ENCODE measurements at regions not wholly inside any gene's neighbourhood (a gene's known extent, or its start where the extent isn't known, plus 50 kb on each side); places are given as distances from the start of the nearest gene placed in this dataset.

DNA sequence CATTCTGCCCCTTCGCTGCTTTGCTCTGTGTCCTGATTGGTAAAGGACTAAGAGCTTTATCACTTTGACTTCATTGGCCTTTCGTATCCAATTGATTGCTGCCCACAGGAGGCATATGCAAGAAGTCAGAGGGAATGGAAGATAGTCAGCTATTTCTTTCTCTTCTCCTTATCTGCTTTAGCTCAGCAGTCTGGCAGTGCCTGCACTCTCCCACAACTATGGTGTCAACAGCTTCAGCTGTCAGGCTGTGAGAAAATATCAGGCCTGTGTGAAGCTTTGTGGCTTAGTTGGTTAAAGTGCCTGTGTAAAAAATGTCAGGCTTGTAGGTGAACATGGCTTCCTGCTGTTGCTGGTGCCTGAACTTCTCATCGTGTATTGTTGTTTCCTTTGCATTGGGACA, 243.0 kb downstream of the PCDH17 start:
- ChIA-PET CTCF (no interaction called here), POLR2A (no interaction called here)
- Mint-ChIP-seq H3K27ac (no peak overlapping the region), H3K9me3 (ENCODE audit: insufficient read depth) (peaks cover 7% of the 10 kb centered on the region), H3K4me1 (no peaks in the 10 kb centered on the region), H3K4me3 (no peak overlapping the region), H3K27me3 (no peaks in the 10 kb centered on the region)
- intact Hi-C loops (cut with micrococcal nuclease), result no loop called here
- H3K4me2 ChIP-seq (replicated peaks; ENCODE audit: low read depth, low read length, poor library complexity, severe bottlenecking), result no peak overlapping the region
- TF ChIP-seq, protein P1, sequence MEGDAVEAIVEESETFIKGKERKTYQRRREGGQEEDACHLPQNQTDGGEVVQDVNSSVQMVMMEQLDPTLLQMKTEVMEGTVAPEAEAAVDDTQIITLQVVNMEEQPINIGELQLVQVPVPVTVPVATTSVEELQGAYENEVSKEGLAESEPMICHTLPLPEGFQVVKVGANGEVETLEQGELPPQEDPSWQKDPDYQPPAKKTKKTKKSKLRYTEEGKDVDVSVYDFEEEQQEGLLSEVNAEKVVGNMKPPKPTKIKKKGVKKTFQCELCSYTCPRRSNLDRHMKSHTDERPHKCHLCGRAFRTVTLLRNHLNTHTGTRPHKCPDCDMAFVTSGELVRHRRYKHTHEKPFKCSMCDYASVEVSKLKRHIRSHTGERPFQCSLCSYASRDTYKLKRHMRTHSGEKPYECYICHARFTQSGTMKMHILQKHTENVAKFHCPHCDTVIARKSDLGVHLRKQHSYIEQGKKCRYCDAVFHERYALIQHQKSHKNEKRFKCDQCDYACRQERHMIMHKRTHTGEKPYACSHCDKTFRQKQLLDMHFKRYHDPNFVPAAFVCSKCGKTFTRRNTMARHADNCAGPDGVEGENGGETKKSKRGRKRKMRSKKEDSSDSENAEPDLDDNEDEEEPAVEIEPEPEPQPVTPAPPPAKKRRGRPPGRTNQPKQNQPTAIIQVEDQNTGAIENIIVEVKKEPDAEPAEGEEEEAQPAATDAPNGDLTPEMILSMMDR (IDR thresholded peaks at IDR 0.05), result no peak
- TF ChIP-seq EZH2 (IDR thresholded peaks at IDR 0.05; ENCODE audit: borderline replicate concordance, insufficient read depth, low read depth, low read length, poor library complexity, severe bottlenecking), result no peak
- no peaks in the 10 kb centered on the region for H3K4me1 ChIP-seq (ENCODE audit: control insufficient read depth in 2 of 2, insufficient read depth in 2 of 2, low read length in 2 of 2)
- H3K27ac ChIP-seq (ENCODE audit: low read length in 2 of 2), result no peak overlapping the region
- DNase-seq, result no peak
- no peak overlapping the region for H3K9ac ChIP-seq (ENCODE audit: low read length)
- no peaks in the 10 kb centered on the region for H3K27me3 ChIP-seq (replicated peaks in 1 of 4; ENCODE audit: control extremely low read depth in 1 of 4, control insufficient read depth in 3 of 4, insufficient read depth in 4 of 4, low read length in 3 of 4)
- H3K79me2 ChIP-seq (ENCODE audit: control insufficient read depth, insufficient read depth, low read length), result no peaks in the 10 kb centered on the region
- no CpG with 5 or more reads among the region's 3 CpGs for whole genome bisulfite sequencing (ENCODE audit: insufficient coverage)
- ATAC-seq (ENCODE audit: low read depth), result no peak
- H3K9me3 ChIP-seq (ENCODE audit: control extremely low read depth in 1 of 3, control insufficient read depth in 2 of 3, insufficient read depth in 1 of 3, low read length in 2 of 3), result no peaks in the 10 kb centered on the region
- H3K36me3 ChIP-seq (replicated peaks in 1 of 2; ENCODE audit: control extremely low read depth in 1 of 2, control insufficient read depth in 1 of 2, extremely low read depth in 1 of 2, insufficient read depth in 2 of 2, low read length in 1 of 2), result no peaks in the 10 kb centered on the region
- H2AFZ ChIP-seq (ENCODE audit: insufficient read depth, low read depth, low read length, poor library complexity, severe bottlenecking), result no peak overlapping the region
- H3K4me3 ChIP-seq (ENCODE audit: control extremely low read depth in 1 of 5, extremely low read depth in 1 of 5, insufficient read depth in 1 of 5, low read depth in 2 of 5, low read length in 4 of 5), result no peak overlapping the region
- no peaks in the 10 kb centered on the region for H4K20me1 ChIP-seq (ENCODE audit: control insufficient read depth, insufficient read depth, low read length, poor library complexity, severe bottlenecking)

DNA sequence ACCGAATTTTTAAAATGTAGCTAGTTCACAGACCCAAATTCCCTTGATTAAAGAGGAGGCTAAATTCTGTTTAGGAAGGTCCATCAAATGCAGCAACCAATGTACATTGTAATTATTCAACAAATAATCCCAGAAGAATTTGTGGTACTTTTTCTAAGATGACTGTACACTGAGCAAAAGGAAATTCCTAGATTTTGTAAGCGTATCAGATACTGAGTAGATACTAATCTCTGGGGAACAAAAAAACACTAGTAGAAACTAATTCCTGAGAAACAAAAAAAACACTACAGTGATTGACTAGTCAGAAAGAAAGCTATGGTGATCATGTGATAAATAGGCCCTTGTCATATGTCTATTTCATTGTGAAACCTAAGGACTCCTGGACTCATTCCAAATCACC, 246.1 kb downstream of the PCDH17 start:
- TF ChIP-seq, protein P1 (IDR thresholded peaks at IDR 0.05), result no peak
- no peak for TF ChIP-seq EZH2 (IDR thresholded peaks at IDR 0.05; ENCODE audit: borderline replicate concordance, insufficient read depth, low read depth, low read length, poor library complexity, severe bottlenecking)
- Histone ChIP-seq H2AFZ (ENCODE audit: insufficient read depth, low read depth, low read length, poor library complexity, severe bottlenecking) (no peak overlapping the region), H3K79me2 (ENCODE audit: control insufficient read depth, insufficient read depth, low read length) (no peaks in the 10 kb centered on the region), H3K4me3 (ENCODE audit: control extremely low read depth in 1 of 5, extremely low read depth in 1 of 5, insufficient read depth in 1 of 5, low read depth in 2 of 5, low read length in 4 of 5) (no peak overlapping the region), H3K4me1 (ENCODE audit: control insufficient read depth in 2 of 2, insufficient read depth in 2 of 2, low read length in 2 of 2) (no peaks in the 10 kb centered on the region), H4K20me1 (ENCODE audit: control insufficient read depth, insufficient read depth, low read length, poor library complexity, severe bottlenecking) (no peaks in the 10 kb centered on the region), H3K9ac (ENCODE audit: low read length) (no peak overlapping the region), H3K27me3 (replicated peaks in 1 of 4; ENCODE audit: control extremely low read depth in 1 of 4, control insufficient read depth in 3 of 4, insufficient read depth in 4 of 4, low read length in 3 of 4) (no peaks in the 10 kb centered on the region), H3K9me3 (ENCODE audit: control extremely low read depth in 1 of 3, control insufficient read depth in 2 of 3, insufficient read depth in 1 of 3, low read length in 2 of 3) (no peaks in the 10 kb centered on the region), H3K27ac (ENCODE audit: low read length in 2 of 2) (no peak overlapping the region), H3K4me2 (replicated peaks; ENCODE audit: low read depth, low read length, poor library complexity, severe bottlenecking) (no peak overlapping the region), H3K36me3 (replicated peaks in 1 of 2; ENCODE audit: control extremely low read depth in 1 of 2, control insufficient read depth in 1 of 2, extremely low read depth in 1 of 2, insufficient read depth in 2 of 2, low read length in 1 of 2) (no peaks in the 10 kb centered on the region)
- ChIA-PET POLR2A (no interaction called here), CTCF (no interaction called here)
- intact Hi-C loops (cut with micrococcal nuclease), result no loop called here
- DNase-seq (no peak), ATAC-seq (ENCODE audit: low read depth) (no peak)
- Mint-ChIP-seq H3K9me3 (ENCODE audit: insufficient read depth) (peaks cover 7% of the 10 kb centered on the region), H3K27me3 (no peaks in the 10 kb centered on the region), H3K4me1 (no peaks in the 10 kb centered on the region), H3K27ac (no peak overlapping the region), H3K4me3 (no peak overlapping the region)
- no CpG with 5 or more reads among the region's 2 CpGs for WGBS (ENCODE audit: insufficient coverage)
